ENCODE measurements at regions not wholly inside any gene's neighbourhood (a gene's known extent, or its start where the extent isn't known, plus 50 kb on each side); places are given as distances from the start of the nearest gene placed in this dataset.

- Histone ChIP-seq H3K9me3 (ENCODE audit: insufficient read depth, low read length) (no peaks in the 10 kb centered on the region), H3K9ac (ENCODE audit: insufficient read length, low read depth) (no peak overlapping the region), H3K27me3 (ENCODE audit: insufficient read depth, insufficient read length) (no peaks in the 10 kb centered on the region), H3K36me3 (ENCODE audit: insufficient read depth, insufficient read length, low read length) (no peaks in the 10 kb centered on the region), H3K4me1 (ENCODE audit: insufficient read depth, insufficient read length) (no peaks in the 10 kb centered on the region), H3K4me3 (ENCODE audit: insufficient read length, low read depth) (no peak overlapping the region)
- TF ChIP-seq YY1 (IDR thresholded peaks at IDR 0.05; ENCODE audit: insufficient read depth, insufficient read length) (no peak), ZNF274 (IDR thresholded peaks at IDR 0.05; ENCODE audit: low read depth, low read length) (no peak), SUZ12 (IDR thresholded peaks at IDR 0.05; ENCODE audit: extremely low read depth, insufficient read depth, insufficient read length) (no peak)
- DNase-seq (ENCODE audit: low read depth, low spot score): no peak
Measured at GRCh38 chr4:124534131-124534530, 178.4 kb downstream of the ANKRD50 start.

GRCh38 chr4:124535003-124535402, 177.5 kb downstream of the ANKRD50 start:
- no peaks in the 10 kb centered on the region for H3K36me3 ChIP-seq (ENCODE audit: insufficient read depth, insufficient read length, low read length)
- TF ChIP-seq SUZ12 (IDR thresholded peaks at IDR 0.05; ENCODE audit: extremely low read depth, insufficient read depth, insufficient read length): no peak
- TF ChIP-seq ZNF274 (IDR thresholded peaks at IDR 0.05; ENCODE audit: low read depth, low read length): no peak
- TF ChIP-seq YY1 (IDR thresholded peaks at IDR 0.05; ENCODE audit: insufficient read depth, insufficient read length): no peak
- no peak overlapping the region for H3K4me3 ChIP-seq (ENCODE audit: insufficient read length, low read depth)
- DNase-seq (ENCODE audit: low read depth, low spot score): no peak
- no peaks in the 10 kb centered on the region for H3K9me3 ChIP-seq (ENCODE audit: insufficient read depth, low read length)
- no peaks in the 10 kb centered on the region for H3K4me1 ChIP-seq (ENCODE audit: insufficient read depth, insufficient read length)
- H3K9ac ChIP-seq (ENCODE audit: insufficient read length, low read depth): no peak overlapping the region
- H3K27me3 ChIP-seq (ENCODE audit: insufficient read depth, insufficient read length): no peaks in the 10 kb centered on the region

GRCh38 chr4:124536946-124537345, 175.6 kb downstream of the ANKRD50 start:
- Histone ChIP-seq H3K9me3 (ENCODE audit: insufficient read depth, low read length) (no peaks in the 10 kb centered on the region), H3K4me1 (ENCODE audit: insufficient read depth, insufficient read length) (no peaks in the 10 kb centered on the region), H3K4me3 (ENCODE audit: insufficient read length, low read depth) (no peak overlapping the region), H3K9ac (ENCODE audit: insufficient read length, low read depth) (no peak overlapping the region), H3K27me3 (ENCODE audit: insufficient read depth, insufficient read length) (no peaks in the 10 kb centered on the region), H3K36me3 (ENCODE audit: insufficient read depth, insufficient read length, low read length) (no peaks in the 10 kb centered on the region)
- TF ChIP-seq SUZ12 (IDR thresholded peaks at IDR 0.05; ENCODE audit: extremely low read depth, insufficient read depth, insufficient read length): no peak
- TF ChIP-seq YY1 (IDR thresholded peaks at IDR 0.05; ENCODE audit: insufficient read depth, insufficient read length): no peak
- no peak for TF ChIP-seq ZNF274 (IDR thresholded peaks at IDR 0.05; ENCODE audit: low read depth, low read length)
- DNase-seq (ENCODE audit: low read depth, low spot score): no peak

GRCh38 chr4:124537971-124538370, 174.6 kb downstream of the ANKRD50 start:
- TF ChIP-seq ZNF274 (IDR thresholded peaks at IDR 0.05; ENCODE audit: low read depth, low read length) (no peak), YY1 (IDR thresholded peaks at IDR 0.05; ENCODE audit: insufficient read depth, insufficient read length) (no peak), SUZ12 (IDR thresholded peaks at IDR 0.05; ENCODE audit: extremely low read depth, insufficient read depth, insufficient read length) (no peak)
- no peak for DNase-seq (ENCODE audit: low read depth, low spot score)
- Histone ChIP-seq H3K4me3 (ENCODE audit: insufficient read length, low read depth) (no peak overlapping the region), H3K4me1 (ENCODE audit: insufficient read depth, insufficient read length) (no peaks in the 10 kb centered on the region), H3K9ac (ENCODE audit: insufficient read length, low read depth) (no peak overlapping the region), H3K36me3 (ENCODE audit: insufficient read depth, insufficient read length, low read length) (no peaks in the 10 kb centered on the region), H3K9me3 (ENCODE audit: insufficient read depth, low read length) (no peaks in the 10 kb centered on the region), H3K27me3 (ENCODE audit: insufficient read depth, insufficient read length) (no peaks in the 10 kb centered on the region)

- H3K4me1 ChIP-seq (ENCODE audit: insufficient read depth, insufficient read length): no peaks in the 10 kb centered on the region
- H3K27me3 ChIP-seq (ENCODE audit: insufficient read depth, insufficient read length): no peaks in the 10 kb centered on the region
- no peak overlapping the region for H3K9ac ChIP-seq (ENCODE audit: insufficient read length, low read depth)
- TF ChIP-seq ZNF274 (IDR thresholded peaks at IDR 0.05; ENCODE audit: low read depth, low read length) (no peak), YY1 (IDR thresholded peaks at IDR 0.05; ENCODE audit: insufficient read depth, insufficient read length) (no peak), SUZ12 (IDR thresholded peaks at IDR 0.05; ENCODE audit: extremely low read depth, insufficient read depth, insufficient read length) (no peak)
- DNase-seq (ENCODE audit: low read depth, low spot score): no peak
- no peaks in the 10 kb centered on the region for H3K36me3 ChIP-seq (ENCODE audit: insufficient read depth, insufficient read length, low read length)
- H3K4me3 ChIP-seq (ENCODE audit: insufficient read length, low read depth): no peak overlapping the region
- H3K9me3 ChIP-seq (ENCODE audit: insufficient read depth, low read length): no peaks in the 10 kb centered on the region
Measured at GRCh38 chr4:124540014-124540413, 172.5 kb downstream of the ANKRD50 start.

- Histone ChIP-seq H3K4me3 (ENCODE audit: insufficient read length, low read depth) (no peak overlapping the region), H3K36me3 (ENCODE audit: insufficient read depth, insufficient read length, low read length) (no peaks in the 10 kb centered on the region), H3K4me1 (ENCODE audit: insufficient read depth, insufficient read length) (no peaks in the 10 kb centered on the region), H3K27me3 (ENCODE audit: insufficient read depth, insufficient read length) (no peaks in the 10 kb centered on the region), H3K9ac (ENCODE audit: insufficient read length, low read depth) (no peak overlapping the region), H3K9me3 (ENCODE audit: insufficient read depth, low read length) (no peaks in the 10 kb centered on the region)
- TF ChIP-seq SUZ12 (IDR thresholded peaks at IDR 0.05; ENCODE audit: extremely low read depth, insufficient read depth, insufficient read length): no peak
- no peak for TF ChIP-seq ZNF274 (IDR thresholded peaks at IDR 0.05; ENCODE audit: low read depth, low read length)
- TF ChIP-seq YY1 (IDR thresholded peaks at IDR 0.05; ENCODE audit: insufficient read depth, insufficient read length): no peak
- no peak for DNase-seq (ENCODE audit: low read depth, low spot score)
Measured at GRCh38 chr4:124541652-124542420, 170.7 kb downstream of the ANKRD50 start.

- H3K36me3 ChIP-seq (ENCODE audit: insufficient read depth, insufficient read length, low read length): no peaks in the 10 kb centered on the region
- H3K27me3 ChIP-seq (ENCODE audit: insufficient read depth, insufficient read length): no peaks in the 10 kb centered on the region
- H3K4me3 ChIP-seq (ENCODE audit: insufficient read length, low read depth): no peak overlapping the region
- no peak overlapping the region for H3K9ac ChIP-seq (ENCODE audit: insufficient read length, low read depth)
- no peak for TF ChIP-seq YY1 (IDR thresholded peaks at IDR 0.05; ENCODE audit: insufficient read depth, insufficient read length)
- TF ChIP-seq SUZ12 (IDR thresholded peaks at IDR 0.05; ENCODE audit: extremely low read depth, insufficient read depth, insufficient read length): no peak
- no peak for TF ChIP-seq ZNF274 (IDR thresholded peaks at IDR 0.05; ENCODE audit: low read depth, low read length)
- H3K4me1 ChIP-seq (ENCODE audit: insufficient read depth, insufficient read length): no peaks in the 10 kb centered on the region
- no peak for DNase-seq (ENCODE audit: low read depth, low spot score)
- H3K9me3 ChIP-seq (ENCODE audit: insufficient read depth, low read length): no peaks in the 10 kb centered on the region
Measured at GRCh38 chr4:124555959-124556358, 156.6 kb downstream of the ANKRD50 start.

Data from NT2/D1 (cell line).